ENCODE measurements at regions not wholly inside any gene's neighbourhood (a gene's known extent, or its start where the extent isn't known, plus 50 kb on each side); places are given as distances from the start of the nearest gene placed in this dataset.

GRCh38 chr9:19870988-19871387, 82.2 kb upstream of the SLC24A2 start:
- no peak for DNase-seq (ENCODE audit: low read depth)
- H3K4me3 ChIP-seq (ENCODE audit: control insufficient read depth, low read depth, low read length), result no peak overlapping the region
- no peak for TF ChIP-seq CTCF (conservative IDR thresholded peaks at IDR 0.05; ENCODE audit: control insufficient read depth, insufficient read depth, low read depth, low read length)

- H3K4me3 ChIP-seq (ENCODE audit: control insufficient read depth, low read depth, low read length), result no peak overlapping the region
- no peak for TF ChIP-seq CTCF (conservative IDR thresholded peaks at IDR 0.05; ENCODE audit: control insufficient read depth, insufficient read depth, low read depth, low read length)
- DNase-seq (ENCODE audit: low read depth), result no peak
These were observed 52.1 kb upstream of the SLC24A2 start for GRCh38 chr9:19840953-19841352.
